Transverse colon (tissue), 4 donors: ENCODE measurements at regions not wholly inside any gene's neighbourhood (a gene's known extent, or its start where the extent isn't known, plus 50 kb on each side); places are given as distances from the start of the nearest gene placed in this dataset.

ENCODE experiments used
- DNase-seq: peaks from one replicate; pipeline ENCODE4 v3.0.0-alpha.2; 2019
- H3K27ac ChIP-seq, 4 donors: fragments of 200-600 bp; sonication (generic); 2 replicates each; pipeline ENCODE4 v1.5.1; 2016 to 2018; ENCODE audit warnings: inconsistent platforms in 4 of 4
- H3K27me3 ChIP-seq: fragments of 200-600 bp; sonication (generic); 2 replicates; pipeline ENCODE4 v1.5.1; 2017; ENCODE audit warnings: inconsistent platforms
- H3K36me3 ChIP-seq, 4 donors: fragments of 200-600 bp; sonication (generic); 2 replicates each; pipeline ENCODE4 v1.5.1; 2017 to 2019; ENCODE audit warnings: inconsistent platforms in 4 of 4
- H3K4me1 ChIP-seq, 4 donors: fragments of 200-600 bp; sonication (generic); 2 replicates each; pipeline ENCODE4 v1.5.1; 2017 to 2020; ENCODE audit warnings: inconsistent platforms in 4 of 4
- H3K4me3 ChIP-seq, 4 donors: fragments of 200-600 bp; sonication (generic); 1 replicate in 1 of 4; 2 replicates in 3 of 4; pipeline versions ENCODE4 v1.5.1 to v1.6.1; 2017 to 2019; ENCODE audit warnings: inconsistent platforms in 4 of 4
- H3K9me3 ChIP-seq, 2 donors: fragments of 200-600 bp; sonication (generic); 2 replicates each; pipeline ENCODE4 v1.5.1; 2017 to 2019; ENCODE audit warnings: inconsistent platforms in 2 of 2
- EP300 ChIP-seq: sonication (generic); formaldehyde crosslinking; IDR thresholded peaks from one replicate; pipeline ENCODE4 v1.6.1; 2017; ENCODE audit warnings: antibody characterized with exemption, low read depth
- POLR2A ChIP-seq: fragments of 450-650 bp; IDR thresholded peaks from one replicate; pipeline ENCODE4 v1.6.1; 2016; ENCODE audit warnings: antibody characterized with exemption, mild to moderate bottlenecking, moderate library complexity
- POLR2AphosphoS5 ChIP-seq, 3 donors: sonication (generic); formaldehyde crosslinking; IDR thresholded peaks; one replicate each; pipeline ENCODE4 v1.6.1; 2016; ENCODE audit warnings: antibody characterized with exemption in 3 of 3
- WGBS, 2 donors: methylation state at CpG; one replicate each; pipeline ENCODE4 v1.1.5; 2018; ENCODE audit warnings: low coverage in 1 of 2; 5-methylcytosine and 5-hydroxymethylcytosine counted together
- in situ Hi-C, 4 donors: fragments of 200-750 bp; cut with MboI; loops; one replicate each; pipeline versions ENCODE4 v1.15.0 to v1.15.1; 2017; ENCODE audit warnings: low sequenced_read_pairs in 3 of 4, low pct_ligation_motif_present in 1 of 4, low pct_unique_long_range_greater_than_20kb in 1 of 4
- intact Hi-C: fragments of 100-400 bp; cut with DNase I; formaldehyde crosslinking; loops from one replicate; pipeline ENCODE4 v1.15.1; 2023; ENCODE audit warnings: low total_unique reads
- TF ChIP-seq, protein P1 (sequence below), 5 experiments: fragments of 200-600 bp in 3 of 5; fragments of 450-650 bp in 2 of 5; sonication (generic) in 3 of 5; IDR thresholded peaks; 1 replicate in 2 of 5; 2 replicates in 3 of 5; pipeline ENCODE4 v1.5.1; 2016 to 2017; ENCODE audit warnings: antibody characterized with exemption in 5 of 5, inconsistent platforms in 3 of 5, mild to moderate bottlenecking in 2 of 5, moderate library complexity in 1 of 5

- peak overlapping the region in 1 of 4 donors; percentile 26 for H3K27ac ChIP-seq
- H3K27me3 ChIP-seq = no peaks in the 10 kb centered on the region
- in situ Hi-C loops (no loop called here), intact Hi-C loops (no loop called here)
- no peak for TF ChIP-seq POLR2AphosphoS5 (IDR thresholded peaks at IDR 0.05)
- H3K9me3 ChIP-seq = no peaks in the 10 kb centered on the region
- no peak overlapping the region for H3K4me3 ChIP-seq
- no peak for DNase-seq
- WGBS, 2 donors = 40 to 83% methylated on average over 1 of the region's 1 CpG
- peaks cover 0 to 19% (median 5%) of the 10 kb centered on the region in 4 donors for H3K4me1 ChIP-seq
- no peaks in the 10 kb centered on the region for H3K36me3 ChIP-seq
Measured at GRCh38 chr3:102143536-102143935, 291.3 kb upstream of the ZPLD1 start.

- Histone ChIP-seq H3K36me3 (no peaks in the 10 kb centered on the region), H3K4me1 (peaks cover 0 to 19% (median 5%) of the 10 kb centered on the region in 4 donors), H3K9me3 (no peaks in the 10 kb centered on the region), H3K27me3 (no peaks in the 10 kb centered on the region), H3K4me3 (no peak overlapping the region), H3K27ac (peak overlapping the region in 1 of 4 donors; percentile 26)
- DNase-seq = no peak
- intact Hi-C loops (no loop called here), in situ Hi-C loops (no loop called here)
- TF ChIP-seq POLR2A (no peak), POLR2AphosphoS5 (IDR thresholded peaks at IDR 0.05) (no peak), EP300 (no peak)
- TF ChIP-seq, protein P1, sequence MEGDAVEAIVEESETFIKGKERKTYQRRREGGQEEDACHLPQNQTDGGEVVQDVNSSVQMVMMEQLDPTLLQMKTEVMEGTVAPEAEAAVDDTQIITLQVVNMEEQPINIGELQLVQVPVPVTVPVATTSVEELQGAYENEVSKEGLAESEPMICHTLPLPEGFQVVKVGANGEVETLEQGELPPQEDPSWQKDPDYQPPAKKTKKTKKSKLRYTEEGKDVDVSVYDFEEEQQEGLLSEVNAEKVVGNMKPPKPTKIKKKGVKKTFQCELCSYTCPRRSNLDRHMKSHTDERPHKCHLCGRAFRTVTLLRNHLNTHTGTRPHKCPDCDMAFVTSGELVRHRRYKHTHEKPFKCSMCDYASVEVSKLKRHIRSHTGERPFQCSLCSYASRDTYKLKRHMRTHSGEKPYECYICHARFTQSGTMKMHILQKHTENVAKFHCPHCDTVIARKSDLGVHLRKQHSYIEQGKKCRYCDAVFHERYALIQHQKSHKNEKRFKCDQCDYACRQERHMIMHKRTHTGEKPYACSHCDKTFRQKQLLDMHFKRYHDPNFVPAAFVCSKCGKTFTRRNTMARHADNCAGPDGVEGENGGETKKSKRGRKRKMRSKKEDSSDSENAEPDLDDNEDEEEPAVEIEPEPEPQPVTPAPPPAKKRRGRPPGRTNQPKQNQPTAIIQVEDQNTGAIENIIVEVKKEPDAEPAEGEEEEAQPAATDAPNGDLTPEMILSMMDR (IDR thresholded peaks at IDR 0.05) = no peak
- 83 to 85% methylated on average over 2 to 3 of the region's 3 CpGs for WGBS, 2 donors
Measured at GRCh38 chr3:102144063-102144462, 290.8 kb upstream of the ZPLD1 start.

DNA sequence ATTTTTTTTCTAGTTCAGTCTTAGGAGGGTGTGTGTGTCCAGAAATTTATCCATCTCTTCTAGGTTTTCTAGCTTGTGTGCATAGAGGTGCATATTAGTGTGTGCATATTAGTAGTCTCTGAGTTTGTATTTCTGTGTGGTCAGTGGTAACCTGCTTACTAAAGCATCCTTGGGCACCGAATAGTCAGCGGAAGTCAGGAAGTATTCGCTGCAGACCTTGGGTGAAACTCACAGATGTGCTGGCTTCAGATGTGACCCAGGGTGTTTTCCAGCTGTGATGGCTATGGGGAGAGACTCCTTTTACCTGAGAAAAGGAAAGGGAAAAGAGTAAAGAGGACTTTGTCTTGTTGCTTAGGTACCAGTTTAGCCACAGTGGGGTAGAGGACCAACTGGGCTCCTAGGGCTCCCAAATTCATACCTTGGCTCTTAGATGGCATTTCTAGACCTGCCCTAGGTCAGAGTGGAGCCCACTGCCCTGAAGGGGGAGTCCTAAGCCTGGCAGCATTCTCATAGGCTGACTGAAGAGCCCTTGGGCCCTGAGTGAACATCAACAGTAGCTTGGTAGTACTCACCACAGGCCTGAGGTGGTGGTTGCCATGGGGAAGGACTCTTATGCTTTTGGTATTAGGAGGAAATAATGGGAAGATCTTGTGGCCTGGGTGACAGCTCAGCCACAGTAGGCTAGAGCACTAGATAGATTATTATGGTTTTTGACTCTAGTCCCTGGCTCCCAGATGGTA, 286.0 kb upstream of the ZPLD1 start:
- no peak for TF ChIP-seq EP300
- TF ChIP-seq POLR2AphosphoS5 (IDR thresholded peaks at IDR 0.05) = no peak
- TF ChIP-seq, protein P1 (IDR thresholded peaks at IDR 0.05) = no peak
- no peak for TF ChIP-seq POLR2A
- WGBS, 2 donors = 92 to 98% methylated on average over 2 to 3 of the region's 3 CpGs
- intact Hi-C loops (no loop called here), in situ Hi-C loops (no loop called here)
- no peak for DNase-seq
- H3K27me3 ChIP-seq = no peaks in the 10 kb centered on the region
- no peak overlapping the region for H3K4me3 ChIP-seq
- peaks cover 8% of the 10 kb centered on the region in 2 donors for H3K9me3 ChIP-seq
- H3K36me3 ChIP-seq = no peaks in the 10 kb centered on the region
- no peak overlapping the region for H3K27ac ChIP-seq
- H3K4me1 ChIP-seq = no peaks in the 10 kb centered on the region

DNA sequence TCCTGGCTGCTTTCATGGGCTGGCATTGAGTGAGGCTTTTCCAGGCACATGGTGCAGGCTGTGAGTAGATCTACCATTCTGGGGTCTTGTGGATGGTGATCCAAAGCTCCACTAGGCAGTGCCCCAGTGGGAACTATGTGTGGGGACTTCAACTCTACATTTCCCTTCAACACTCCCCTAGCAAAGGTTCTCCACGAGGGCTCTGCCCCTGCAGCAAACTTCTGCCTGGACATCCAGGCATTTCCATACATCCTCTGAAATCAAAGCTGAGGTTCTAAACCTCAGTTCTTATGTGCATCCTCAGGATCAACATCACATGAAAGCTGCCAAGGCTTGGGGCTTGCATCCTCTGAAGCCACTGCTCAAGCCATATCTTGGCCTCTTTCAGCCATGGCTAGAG, 282.9 kb upstream of the ZPLD1 start:
- no peak for TF ChIP-seq POLR2AphosphoS5 (IDR thresholded peaks at IDR 0.05)
- TF ChIP-seq EP300 = no peak
- TF ChIP-seq, protein P1 (IDR thresholded peaks at IDR 0.05) = no peak
- TF ChIP-seq POLR2A = no peak

GRCh38 chr3:102156426-102156825, 278.4 kb upstream of the ZPLD1 start:
- H3K4me1 ChIP-seq = no peaks in the 10 kb centered on the region
- H3K4me3 ChIP-seq = no peak overlapping the region
- no peaks in the 10 kb centered on the region for H3K36me3 ChIP-seq
- no peaks in the 10 kb centered on the region for H3K27me3 ChIP-seq
- WGBS, 2 donors = 83 to 97% methylated on average over 1 to 2 of the region's 2 CpGs
- TF ChIP-seq POLR2A (no peak), EP300 (no peak), POLR2AphosphoS5 (IDR thresholded peaks at IDR 0.05) (no peak)
- TF ChIP-seq, protein P1 (IDR thresholded peaks at IDR 0.05) = no peak
- H3K27ac ChIP-seq = no peak overlapping the region
- in situ Hi-C loops = no loop called here
- no peak for DNase-seq
- intact Hi-C loops = no loop called here
- peaks cover 7 to 8% of the 10 kb centered on the region in 2 donors for H3K9me3 ChIP-seq

More for the DNA sequence above, 282.9 kb upstream of the ZPLD1 start:
- Histone ChIP-seq H3K4me1 (no peaks in the 10 kb centered on the region), H3K9me3 (peaks cover 8% of the 10 kb centered on the region in 2 donors), H3K4me3 (no peak overlapping the region), H3K27ac (no peak overlapping the region), H3K36me3 (no peaks in the 10 kb centered on the region), H3K27me3 (no peaks in the 10 kb centered on the region)
- DNase-seq = no peak
- 91% methylated on average over 1 of the region's 1 CpG; no CpG with 5 or more reads in 1 of the 2 donors for WGBS, 2 donors
- in situ Hi-C loops (no loop called here), intact Hi-C loops (no loop called here)
